NCI-H774 (cell line): ENCODE measurements at regions not wholly inside any gene's neighbourhood (a gene's known extent, or its start where the extent isn't known, plus 50 kb on each side); places are given as distances from the start of the nearest gene placed in this dataset.
"Not testable (repeated sequence)": the region's sequence is repeated elsewhere in the genome, so short reads cannot be mapped to it uniquely, and the experiment has no call there.

ENCODE experiments used
- DNase-seq: peaks from one replicate; lab custom pipeline; 2025; lab: John Stamatoyannopoulos, UW

GRCh38 chr17:33695431-33695830 is 402.3 kb upstream of the ASIC2 start:
- no peak for DNase-seq

- DNase-seq, result no peak
Measured at GRCh38 chr17:33696102-33696501, 403.0 kb upstream of the ASIC2 start.

GRCh38 chr17:33697557-33697956 is 404.5 kb upstream of the ASIC2 start:
- no peak for DNase-seq

- DNase-seq, result no peak
Measured at GRCh38 chr17:33701910-33702309, 408.8 kb upstream of the ASIC2 start.

- DNase-seq, result no peak
Measured at GRCh38 chr17:33704856-33705255, 411.8 kb upstream of the ASIC2 start.

- no peak for DNase-seq
Measured at GRCh38 chr17:33709881-33710280, 416.8 kb upstream of the ASIC2 start.

GRCh38 chr17:33712120-33712519 is 419.0 kb upstream of the ASIC2 start:
- DNase-seq, result no peak

- DNase-seq, result no peak
Measured at GRCh38 chr17:33716957-33717356, 423.9 kb upstream of the ASIC2 start.

- not testable (repeated sequence) for DNase-seq
Measured at GRCh38 chr17:33723736-33724135, 430.6 kb upstream of the ASIC2 start.

- DNase-seq, result peak; percentile 24
Measured at GRCh38 chr17:33725675-33726271, 432.7 kb upstream of the ASIC2 start.

GRCh38 chr17:33730131-33730530 is 437.0 kb upstream of the ASIC2 start:
- DNase-seq, result no peak

- DNase-seq, result no peak
Measured at GRCh38 chr17:33732116-33732515, 439.0 kb upstream of the ASIC2 start.

- no peak for DNase-seq
Measured at GRCh38 chr17:33739714-33740113, 446.6 kb upstream of the ASIC2 start.

- DNase-seq, result no peak
Measured at GRCh38 chr17:33745047-33745760, 452.1 kb upstream of the ASIC2 start.

- DNase-seq, result no peak
Measured at GRCh38 chr17:33749171-33749570, 456.1 kb upstream of the ASIC2 start.

GRCh38 chr17:33750943-33751701 is 458.0 kb upstream of the ASIC2 start:
- DNase-seq, result peak; percentile 57

GRCh38 chr17:33751702-33752065 is 458.6 kb upstream of the ASIC2 start:
- DNase-seq, result no peak

GRCh38 chr17:33753452-33753851 is 460.4 kb upstream of the ASIC2 start:
- no peak for DNase-seq

- DNase-seq, result no peak
Measured at GRCh38 chr17:33756021-33756420, 462.9 kb upstream of the ASIC2 start.

- no peak for DNase-seq
Measured at GRCh38 chr17:33765871-33766270, 472.8 kb upstream of the ASIC2 start.

- DNase-seq, result no peak
Measured at GRCh38 chr17:33766721-33767120, 473.6 kb upstream of the ASIC2 start.

- DNase-seq, result no peak
Measured at GRCh38 chr17:33769066-33769465, 476.0 kb upstream of the ASIC2 start.

GRCh38 chr17:33776304-33776703 is 478.8 kb upstream of the CCL2 start:
- no peak for DNase-seq
